ENCODE measurements at regions not wholly inside any gene's neighbourhood (a gene's known extent, or its start where the extent isn't known, plus 50 kb on each side); places are given as distances from the start of the nearest gene placed in this dataset.

DNA sequence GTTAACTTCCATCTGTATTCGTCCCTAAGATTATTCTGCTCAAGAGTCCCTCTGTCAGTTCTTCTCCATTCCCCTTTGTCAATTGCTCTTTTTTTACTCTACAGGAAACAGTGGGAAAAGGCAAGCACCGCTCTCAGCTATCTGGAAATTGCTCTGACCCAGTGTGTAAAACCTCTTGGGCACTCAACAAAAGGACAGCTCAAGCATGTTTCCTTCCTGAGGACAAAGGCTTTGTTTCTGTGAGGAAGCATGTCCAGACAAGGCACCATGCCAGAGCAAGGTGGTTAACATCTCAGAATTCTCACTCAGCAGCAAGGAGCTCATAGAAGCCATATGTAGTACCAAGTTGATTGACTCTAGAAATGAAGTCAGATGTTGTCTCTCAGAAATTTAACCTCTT, 735.6 kb downstream of the TSN start:
- H3K4me3 ChIP-seq (ENCODE audit: extremely low read depth in 1 of 4, insufficient read depth in 2 of 4, low read depth in 3 of 4, low read length in 4 of 4): no peak overlapping the region
- H3K56ac ChIP-seq (replicated peaks; ENCODE audit: insufficient read length, low read depth, low read length): no peak overlapping the region
- no peaks in the 10 kb centered on the region for H3K9me3 ChIP-seq (ENCODE audit: insufficient read depth in 2 of 2, low read depth in 1 of 2, low read length in 1 of 2)
- no peaks in the 10 kb centered on the region; the same call in 1 of the 2 replicates for H3K23me2 ChIP-seq (ENCODE audit: low read depth, low read length)
- H3K27ac ChIP-seq (ENCODE audit: low read depth, low read length): no peak overlapping the region
- CTCF ChIA-PET (ENCODE audit: partially characterized antibody): no interaction called here
- H2AFZ ChIP-seq (ENCODE audit: low read length): peak overlapping the region; percentile 42; the same call in 1 of the 2 replicates
- H4K20me1 ChIP-seq (replicated peaks in 1 of 2; ENCODE audit: control insufficient read depth in 1 of 2, insufficient read depth in 2 of 2, low read length in 2 of 2): no peaks in the 10 kb centered on the region
- H3K23ac ChIP-seq (ENCODE audit: insufficient read length): no peak overlapping the region
- H3K36me3 ChIP-seq (ENCODE audit: control insufficient read depth in 2 of 4, insufficient read depth in 4 of 4, low read length in 3 of 4): no peaks in the 10 kb centered on the region
- H3K4me1 ChIP-seq (replicated peaks in 1 of 4; ENCODE audit: control insufficient read depth in 3 of 4, insufficient read depth in 4 of 4, low read length in 3 of 4): no peaks in the 10 kb centered on the region
- no peak overlapping the region for H2BK5ac ChIP-seq (ENCODE audit: low read depth, low read length)
- H3K27me3 ChIP-seq (replicated peaks in 1 of 4; ENCODE audit: control insufficient read depth in 3 of 4, extremely low read depth in 1 of 4, insufficient read depth in 3 of 4, low read length in 3 of 4): no peaks in the 10 kb centered on the region
- no peak overlapping the region for H3K14ac ChIP-seq (ENCODE audit: insufficient read length)
- no peak overlapping the region for H2BK120ac ChIP-seq (replicated peaks; ENCODE audit: low read depth, low read length)
- H3K4me2 ChIP-seq (ENCODE audit: insufficient read depth in 1 of 2, low read depth in 2 of 2, low read length in 2 of 2): no peak overlapping the region
- H3K79me2 ChIP-seq (ENCODE audit: control insufficient read depth in 1 of 2, insufficient read depth in 2 of 2, low read length in 2 of 2): no peaks in the 10 kb centered on the region
- 85% methylated on average over 2 of the region's 2 CpGs; no CpG with 5 or more reads in 1 of the 2 experiments for WGBS, 2 experiments (ENCODE audit: extremely low coverage in 1 of 2, insufficient coverage in 1 of 2, insufficient read length in 1 of 2, insufficient replicate concordance in 2 of 2, low coverage in 1 of 2, low lambda C conversion rate in 2 of 2, missing lambda C conversion rate in 1 of 2)
- no peak overlapping the region for H3K4ac ChIP-seq (replicated peaks; ENCODE audit: insufficient read length, low read depth, low read length)
- no peak overlapping the region for H4K8ac ChIP-seq (ENCODE audit: extremely low read depth, insufficient read depth, low read length)
- POLR2A ChIA-PET (ENCODE audit: partially characterized antibody): interaction anchor here (0.6 kb wide), 1 partner anchor 768 kb away, joined by 3 read pairs; no protein-coding TSS in a partner anchor
- no peak overlapping the region for H2BK15ac ChIP-seq (ENCODE audit: low read length)
- FAIRE-seq: no peak
- H2BK20ac ChIP-seq (ENCODE audit: low read length): no peak overlapping the region
- no peaks in the 10 kb centered on the region for H3K79me1 ChIP-seq (ENCODE audit: low read depth, low read length)
- no peak for DNase-seq (ENCODE audit: low read depth in 1 of 2, low spot score in 2 of 2)
- H3K18ac ChIP-seq (ENCODE audit: extremely low read depth, low read length): no peak overlapping the region
- no peak overlapping the region for H2AK5ac ChIP-seq (ENCODE audit: low read depth, low read length)
- no peak overlapping the region for H4K91ac ChIP-seq (replicated peaks; ENCODE audit: insufficient read length, low read length)
- no peak overlapping the region for H2BK12ac ChIP-seq (ENCODE audit: low read depth, low read length)
- H4K5ac ChIP-seq (ENCODE audit: insufficient read length, low read depth, low read length): no peak overlapping the region
- H3K9ac ChIP-seq (replicated peaks in 1 of 4; ENCODE audit: extremely low read depth in 1 of 4, low read depth in 3 of 4, low read length in 3 of 4): no peak overlapping the region
- TF ChIP-seq TAF7 (optimal IDR thresholded peaks at IDR 0.05; ENCODE audit: borderline replicate concordance, low read depth, low read length) (no peak), RAD21 (IDR thresholded peaks at IDR 0.05 in 1 of 2, conservative IDR thresholded peaks at IDR 0.05 in 1 of 2; ENCODE audit: low read depth in 2 of 2, low read length in 2 of 2) (no peak), BACH1 (IDR thresholded peaks at IDR 0.05; ENCODE audit: low read length) (no peak), GTF2F1 (IDR thresholded peaks at IDR 0.05; ENCODE audit: borderline replicate concordance, low read depth, low read length) (no peak), NRF1 (IDR thresholded peaks at IDR 0.05; ENCODE audit: low read depth, low read length) (no peak), SIN3A (conservative IDR thresholded peaks at IDR 0.05 in 1 of 2, IDR thresholded peaks at IDR 0.05 in 1 of 2; ENCODE audit: low read depth in 1 of 2, low read length in 2 of 2) (no peak), CHD1 (IDR thresholded peaks at IDR 0.05; ENCODE audit: low read depth, low read length) (no peak), TAF1 (IDR thresholded peaks at IDR 0.05; ENCODE audit: low read depth, low read length) (no peak), ZNF274 (IDR thresholded peaks at IDR 0.05; ENCODE audit: borderline replicate concordance, extremely low read depth, low read length) (no peak), EGR1 (IDR thresholded peaks at IDR 0.05; ENCODE audit: borderline replicate concordance, low read depth, low read length) (no peak), CREB1 (IDR thresholded peaks at IDR 0.05) (no peak), POLR2A (IDR thresholded peaks at IDR 0.05; ENCODE audit: control extremely low read depth in 1 of 2, low read depth in 2 of 2, low read length in 2 of 2) (no peak), POLR2AphosphoS5 (IDR thresholded peaks at IDR 0.05; ENCODE audit: low read depth, low read length) (no peak)
- TF ChIP-seq, protein P1, sequence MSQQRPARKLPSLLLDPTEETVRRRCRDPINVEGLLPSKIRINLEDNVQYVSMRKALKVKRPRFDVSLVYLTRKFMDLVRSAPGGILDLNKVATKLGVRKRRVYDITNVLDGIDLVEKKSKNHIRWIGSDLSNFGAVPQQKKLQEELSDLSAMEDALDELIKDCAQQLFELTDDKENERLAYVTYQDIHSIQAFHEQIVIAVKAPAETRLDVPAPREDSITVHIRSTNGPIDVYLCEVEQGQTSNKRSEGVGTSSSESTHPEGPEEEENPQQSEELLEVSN (IDR thresholded peaks at IDR 0.05): no peak
- TF ChIP-seq, protein P2, sequence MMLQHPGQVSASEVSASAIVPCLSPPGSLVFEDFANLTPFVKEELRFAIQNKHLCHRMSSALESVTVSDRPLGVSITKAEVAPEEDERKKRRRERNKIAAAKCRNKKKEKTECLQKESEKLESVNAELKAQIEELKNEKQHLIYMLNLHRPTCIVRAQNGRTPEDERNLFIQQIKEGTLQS (IDR thresholded peaks at IDR 0.05; ENCODE audit: insufficient read depth, low read depth, low read length): no peak
